Kidney (tissue), 13 donors: ENCODE measurements at regions not wholly inside any gene's neighbourhood (a gene's known extent, or its start where the extent isn't known, plus 50 kb on each side); places are given as distances from the start of the nearest gene placed in this dataset.

Experiments used
- DNase-seq, 5 donors: peaks; one replicate each; pipeline ENCODE4 v3.0.0-alpha.2; 2013 to 2020
- FAIRE-seq: peaks from 2 replicates; lab custom pipeline; 2012; peaks lifted over from hg19 to GRCh38; lab: Jason Lieb, UNC
- H3K27ac ChIP-seq, 2 donors: one replicate each; pipeline ENCODE4 v1.7.0; 2013; ENCODE audit warnings: low read depth in 2 of 2, low read length in 2 of 2, inconsistent platforms in 1 of 2
- H3K27me3 ChIP-seq: one replicate; pipeline ENCODE4 v1.7.1; 2013; ENCODE audit warnings: low read length, inconsistent platforms; ENCODE audit not compliant: control insufficient read depth, insufficient read depth
- H3K36me3 ChIP-seq, 3 donors: one replicate each; pipeline versions ENCODE4 v1.7.0 to v1.7.1; 2013; ENCODE audit warnings: low read length in 3 of 3, control low read depth in 1 of 3, inconsistent platforms in 1 of 3; ENCODE audit not compliant: insufficient read depth in 3 of 3, control insufficient read depth in 2 of 3
- H3K4me1 ChIP-seq, 3 donors: one replicate each; pipeline versions ENCODE4 v1.7.0 to v1.7.1; 2013; ENCODE audit warnings: low read length in 3 of 3, inconsistent platforms in 1 of 3, low read depth in 1 of 3; ENCODE audit not compliant: control insufficient read depth in 2 of 3, insufficient read depth in 2 of 3
- H3K4me3 ChIP-seq, 3 donors: one replicate each; pipeline versions ENCODE4 v1.7.0 to v1.8.1; 2013; ENCODE audit warnings: low read length in 3 of 3, control low read depth in 1 of 3, inconsistent platforms in 1 of 3
- H3K9ac ChIP-seq, 3 donors: one replicate each; pipeline versions ENCODE4 v1.7.0 to v1.7.1; 2013; ENCODE audit warnings: low read length in 3 of 3, control low read depth in 1 of 3, inconsistent platforms in 1 of 3
- H3K9me3 ChIP-seq, 3 donors: one replicate each; pipeline versions ENCODE4 v1.7.0 to v1.7.1; 2013; ENCODE audit warnings: low read length in 3 of 3, control low read depth in 1 of 3, inconsistent platforms in 1 of 3; ENCODE audit not compliant: control insufficient read depth in 2 of 3, insufficient read depth in 1 of 3
- CTCF ChIP-seq: IDR thresholded peaks from 3 replicates; pipeline ENCODE4 v1.5.1; 2012; ENCODE audit warnings: mild to moderate bottlenecking, moderate library complexity, borderline replicate concordance; ENCODE audit not compliant: insufficient read depth; ENCODE audit errors: extremely low read depth
- intact Hi-C: fragments of 100-400 bp; cut with DNase I; formaldehyde crosslinking; loops from one replicate; pipeline ENCODE4 v1.11.1; 2022
- donor health status: control.
- donor health status: control.
- donor health status: control.
- donor health status: control.
- donor health status: control.
- donor health status: DM: yes; HTN: yes; CAD: no.
- donor health status: Normal renal cell carcinoma (clear cell type).

GRCh38 chr21:34192646-34193285, 119.4 kb downstream of the MRPS6 start:
- Histone ChIP-seq H3K9me3 (no peaks in the 10 kb centered on the region), H3K36me3 (no peaks in the 10 kb centered on the region), H3K27me3 (no peaks in the 10 kb centered on the region), H3K4me1 (no peaks in the 10 kb centered on the region), H3K4me3 (no peak overlapping the region), H3K27ac (no peak overlapping the region), H3K9ac (no peak overlapping the region)
- intact Hi-C loops, result no loop called here
- DNase-seq (no peak), FAIRE-seq (no peak)
- no peak for TF ChIP-seq CTCF

- intact Hi-C loops, result no loop called here
- FAIRE-seq, result no peak
- H3K4me1 ChIP-seq, result peaks cover 0 to 2% (median 0%) of the 10 kb centered on the region in 3 donors
- no peak overlapping the region for H3K27ac ChIP-seq
- no peaks in the 10 kb centered on the region for H3K36me3 ChIP-seq
- H3K9me3 ChIP-seq, result no peaks in the 10 kb centered on the region
- no peak for TF ChIP-seq CTCF
- no peak for DNase-seq
- H3K9ac ChIP-seq, result no peak overlapping the region
- no peak overlapping the region for H3K4me3 ChIP-seq
- H3K27me3 ChIP-seq, result no peaks in the 10 kb centered on the region
These were observed 122.0 kb downstream of the MRPS6 start for GRCh38 chr21:34195335-34195734.

- no peaks in the 10 kb centered on the region for H3K36me3 ChIP-seq
- H3K4me1 ChIP-seq, result peaks cover 3 to 6% (median 4%) of the 10 kb centered on the region in 3 donors
- no peaks in the 10 kb centered on the region for H3K27me3 ChIP-seq
- no peaks in the 10 kb centered on the region for H3K9me3 ChIP-seq
- H3K9ac ChIP-seq, result no peak overlapping the region
- intact Hi-C loops, result no loop called here
- no peak overlapping the region for H3K4me3 ChIP-seq
- no peak for FAIRE-seq
- no peak for DNase-seq
- no peak overlapping the region for H3K27ac ChIP-seq
- TF ChIP-seq CTCF, result no peak
These were observed 123.6 kb downstream of the MRPS6 start for GRCh38 chr21:34196996-34197395.

GRCh38 chr21:34197561-34197960, 124.2 kb downstream of the MRPS6 start:
- Histone ChIP-seq H3K36me3 (no peaks in the 10 kb centered on the region), H3K27me3 (no peaks in the 10 kb centered on the region), H3K9me3 (no peaks in the 10 kb centered on the region), H3K4me3 (no peak overlapping the region), H3K9ac (no peak overlapping the region), H3K4me1 (peaks cover 3 to 10% (median 4%) of the 10 kb centered on the region in 3 donors), H3K27ac (no peak overlapping the region)
- no peak for DNase-seq
- FAIRE-seq, result no peak
- intact Hi-C loops, result no loop called here
- no peak for TF ChIP-seq CTCF
